ENCODE measurements at regions not wholly inside any gene's neighbourhood (a gene's known extent, or its start where the extent isn't known, plus 50 kb on each side); places are given as distances from the start of the nearest gene placed in this dataset.
"Not testable (repeated sequence)": the region's sequence is repeated elsewhere in the genome, so short reads cannot be mapped to it uniquely, and the experiment has no call there.

DNA sequence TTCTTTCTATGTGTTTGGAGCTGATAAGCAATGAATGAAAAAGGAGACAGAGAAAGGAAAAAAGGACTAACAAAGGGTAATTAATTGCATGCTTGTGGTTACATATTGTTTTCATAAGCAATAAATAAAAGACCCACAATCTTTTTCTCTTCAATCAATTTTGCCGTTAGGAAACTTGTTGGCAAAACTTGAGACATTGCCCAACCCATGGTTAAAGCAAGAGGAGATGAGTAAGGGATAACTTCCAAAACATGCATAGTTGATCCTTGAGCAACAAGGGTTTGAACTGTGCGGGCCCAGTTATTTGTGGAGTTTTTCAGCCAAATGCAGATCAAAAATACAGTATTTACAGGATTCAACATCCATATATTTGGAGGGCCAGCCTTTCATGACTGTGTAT, 572.4 kb downstream of the AMY1C start:
- no peaks in the 10 kb centered on the region for H3K4me1 ChIP-seq
- H3K4me3 ChIP-seq: no peak overlapping the region
- TF ChIP-seq, protein P1, sequence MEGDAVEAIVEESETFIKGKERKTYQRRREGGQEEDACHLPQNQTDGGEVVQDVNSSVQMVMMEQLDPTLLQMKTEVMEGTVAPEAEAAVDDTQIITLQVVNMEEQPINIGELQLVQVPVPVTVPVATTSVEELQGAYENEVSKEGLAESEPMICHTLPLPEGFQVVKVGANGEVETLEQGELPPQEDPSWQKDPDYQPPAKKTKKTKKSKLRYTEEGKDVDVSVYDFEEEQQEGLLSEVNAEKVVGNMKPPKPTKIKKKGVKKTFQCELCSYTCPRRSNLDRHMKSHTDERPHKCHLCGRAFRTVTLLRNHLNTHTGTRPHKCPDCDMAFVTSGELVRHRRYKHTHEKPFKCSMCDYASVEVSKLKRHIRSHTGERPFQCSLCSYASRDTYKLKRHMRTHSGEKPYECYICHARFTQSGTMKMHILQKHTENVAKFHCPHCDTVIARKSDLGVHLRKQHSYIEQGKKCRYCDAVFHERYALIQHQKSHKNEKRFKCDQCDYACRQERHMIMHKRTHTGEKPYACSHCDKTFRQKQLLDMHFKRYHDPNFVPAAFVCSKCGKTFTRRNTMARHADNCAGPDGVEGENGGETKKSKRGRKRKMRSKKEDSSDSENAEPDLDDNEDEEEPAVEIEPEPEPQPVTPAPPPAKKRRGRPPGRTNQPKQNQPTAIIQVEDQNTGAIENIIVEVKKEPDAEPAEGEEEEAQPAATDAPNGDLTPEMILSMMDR (IDR thresholded peaks at IDR 0.05): no peak
- H3K36me3 ChIP-seq: no peaks in the 10 kb centered on the region
- intact Hi-C loops (cut with DNase I): no loop called here
- no peaks in the 10 kb centered on the region for H3K27me3 ChIP-seq
- DNase-seq: no peak
- no peak for ATAC-seq
- WGBS, 2 donors: 65 to 71% methylated on average over 2 of the region's 2 CpGs
- no peaks in the 10 kb centered on the region for H3K9me3 ChIP-seq
- H3K27ac ChIP-seq: no peak overlapping the region
- FAIRE-seq: no peak

DNA sequence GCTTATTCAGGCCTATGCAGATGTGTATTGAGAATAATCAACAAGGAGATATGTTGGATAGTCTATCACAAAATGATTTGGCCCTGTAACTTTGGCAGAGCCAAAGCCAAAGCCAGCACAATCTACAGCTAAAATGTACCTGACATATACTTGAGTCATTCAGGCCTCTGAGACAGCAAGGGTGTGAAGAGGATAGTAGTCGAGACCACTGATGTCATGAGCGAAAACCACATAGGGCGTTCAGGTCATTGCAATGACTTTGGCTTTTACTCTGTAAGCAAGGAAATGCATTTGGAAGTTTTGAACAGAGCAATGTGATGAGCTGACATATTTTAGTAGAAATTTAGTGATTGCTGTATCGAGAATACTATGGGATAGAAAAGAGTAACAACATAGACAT, 579.6 kb downstream of the AMY1C start:
- no peak overlapping the region for H3K4me3 ChIP-seq
- FAIRE-seq (no peak), ATAC-seq (no peak), DNase-seq (no peak)
- no peaks in the 10 kb centered on the region for H3K4me1 ChIP-seq
- no peak overlapping the region for H3K27ac ChIP-seq
- H3K27me3 ChIP-seq: no peaks in the 10 kb centered on the region
- TF ChIP-seq, protein P1 (IDR thresholded peaks at IDR 0.05): no peak
- H3K9me3 ChIP-seq: no peaks in the 10 kb centered on the region
- H3K36me3 ChIP-seq: no peaks in the 10 kb centered on the region
- intact Hi-C loops (cut with DNase I): no loop called here
- 66 to 71% methylated on average over 4 of the region's 4 CpGs for WGBS, 2 donors

DNA sequence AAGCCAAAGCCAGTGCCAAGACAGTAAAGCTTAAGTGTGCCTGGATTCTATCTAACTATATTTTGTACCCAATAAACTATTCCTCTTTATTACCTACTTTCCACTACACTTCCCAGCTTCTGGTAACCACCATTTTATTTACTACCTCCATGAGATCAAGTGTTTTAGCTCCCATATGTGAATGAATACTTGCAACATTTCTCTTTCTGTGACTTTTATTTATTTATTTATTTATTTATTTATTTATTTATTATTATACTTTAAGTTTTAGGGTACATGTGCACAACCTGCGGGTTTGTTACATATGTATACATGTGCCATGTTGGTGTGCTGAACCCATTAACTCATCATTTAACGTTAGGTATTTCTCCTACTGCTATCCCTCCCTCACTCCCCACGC, 582.1 kb downstream of the AMY1C start:
- H3K4me3 ChIP-seq: no peak overlapping the region
- no peak for DNase-seq
- no peak for ATAC-seq
- H3K27me3 ChIP-seq: no peaks in the 10 kb centered on the region
- 70 to 74% methylated on average over 3 of the region's 3 CpGs for whole genome bisulfite sequencing, 2 donors
- no peak overlapping the region for H3K27ac ChIP-seq
- H3K4me1 ChIP-seq: no peaks in the 10 kb centered on the region
- no peak for FAIRE-seq
- H3K9me3 ChIP-seq: no peaks in the 10 kb centered on the region
- intact Hi-C loops (cut with DNase I): no loop called here
- TF ChIP-seq, protein P1 (IDR thresholded peaks at IDR 0.05): no peak
- H3K36me3 ChIP-seq: no peaks in the 10 kb centered on the region

DNA sequence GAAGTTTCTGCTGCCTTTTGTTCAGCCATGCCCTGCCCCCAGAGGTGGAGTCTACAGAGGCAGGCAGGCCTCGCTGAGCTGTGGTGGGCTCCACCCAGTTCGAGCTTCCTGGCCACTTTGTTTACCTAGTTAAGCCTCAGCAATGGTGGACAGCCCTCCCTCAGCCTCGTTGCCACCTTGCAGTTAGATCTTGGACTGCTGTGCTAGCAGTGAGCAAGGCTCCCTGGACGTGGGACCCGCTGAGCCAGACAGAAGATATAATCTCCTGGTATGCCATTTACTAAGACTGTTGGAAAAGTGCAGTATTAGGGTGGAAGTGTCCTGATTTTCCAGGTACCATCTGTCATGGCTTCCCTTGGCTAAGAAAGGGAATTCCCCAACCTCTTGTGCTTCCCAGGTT, 588.2 kb downstream of the AMY1C start:
- intact Hi-C loops (cut with DNase I); H3K9me3 ChIP-seq; FAIRE-seq; H3K27ac ChIP-seq; H3K27me3 ChIP-seq; DNase-seq; H3K4me1 ChIP-seq; H3K4me3 ChIP-seq; H3K36me3 ChIP-seq; ATAC-seq: not testable (repeated sequence)
- WGBS, 2 donors: 34 to 55% methylated on average over 5 of the region's 5 CpGs

DNA sequence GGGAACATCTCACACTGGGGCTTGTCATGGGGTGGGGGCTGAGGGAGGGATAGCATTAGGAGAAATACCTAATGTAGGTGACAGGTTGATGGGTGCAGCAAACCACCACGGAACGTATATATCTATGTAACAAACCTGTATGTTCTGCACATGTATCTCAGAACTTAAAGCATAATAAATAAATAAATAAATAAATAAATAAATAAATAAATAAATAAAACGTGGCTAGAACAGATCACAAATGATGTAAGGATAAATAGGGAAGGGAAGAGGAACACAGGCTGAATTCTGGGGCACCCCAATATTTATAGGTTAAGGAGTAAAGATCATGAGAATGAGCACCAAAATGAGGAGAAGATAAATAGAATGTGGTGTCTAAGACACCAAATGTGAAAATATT, 592.2 kb downstream of the AMY1C start:
- FAIRE-seq (no peak), DNase-seq (no peak), ATAC-seq (no peak)
- no peak overlapping the region for H3K4me3 ChIP-seq
- TF ChIP-seq, protein P1 (IDR thresholded peaks at IDR 0.05): no peak
- no peak overlapping the region for H3K27ac ChIP-seq
- WGBS, 2 donors: 51 to 60% methylated on average over 3 of the region's 3 CpGs
- no peaks in the 10 kb centered on the region for H3K9me3 ChIP-seq
- no peaks in the 10 kb centered on the region for H3K27me3 ChIP-seq
- intact Hi-C loops (cut with DNase I): no loop called here
- H3K4me1 ChIP-seq: no peaks in the 10 kb centered on the region
- no peaks in the 10 kb centered on the region for H3K36me3 ChIP-seq

DNA sequence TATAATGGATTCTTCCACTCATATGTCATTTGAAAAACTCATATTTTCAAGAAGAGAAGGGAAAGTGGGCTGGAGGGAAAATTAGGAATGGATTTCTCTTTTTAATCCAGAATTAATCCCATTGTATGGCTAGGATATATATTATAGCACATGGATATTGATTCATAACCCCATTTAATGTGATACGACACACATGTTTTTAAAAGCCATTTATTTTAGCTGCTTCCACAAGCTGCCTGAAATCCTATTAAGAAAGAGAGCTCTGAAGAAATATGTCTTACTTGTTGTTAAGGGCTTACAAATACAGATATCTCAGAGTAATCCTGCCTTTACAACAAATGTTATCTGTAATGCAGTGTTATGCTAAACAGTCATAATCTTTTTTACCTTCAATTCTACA, 598.6 kb downstream of the AMY1C start:
- H3K27ac ChIP-seq: no peak overlapping the region
- ATAC-seq (no peak), FAIRE-seq (no peak), DNase-seq (no peak)
- TF ChIP-seq, protein P1 (IDR thresholded peaks at IDR 0.05): no peak
- no peaks in the 10 kb centered on the region for H3K4me1 ChIP-seq
- H3K27me3 ChIP-seq: no peaks in the 10 kb centered on the region
- H3K4me3 ChIP-seq: no peak overlapping the region
- no peaks in the 10 kb centered on the region for H3K9me3 ChIP-seq
- H3K36me3 ChIP-seq: no peaks in the 10 kb centered on the region
- intact Hi-C loops (cut with DNase I): no loop called here
- 78 to 83% methylated on average over 1 of the region's 1 CpG for WGBS, 2 donors

Measured in pancreas (tissue), 10 donors.